Heart right ventricle (tissue), 16 donors: ENCODE measurements at regions not wholly inside any gene's neighbourhood (a gene's known extent, or its start where the extent isn't known, plus 50 kb on each side); places are given as distances from the start of the nearest gene placed in this dataset.

Source experiments
- ATAC-seq, 8 donors: fragments of 200-7000 bp; cut with Tn5 transposase; one replicate each; pipeline ENCODE4 v1.9.1; 2020; ENCODE audit warnings: mild to moderate bottlenecking in 8 of 8, moderate library complexity in 8 of 8, moderate number of reproducible peaks in 1 of 8
- DNase-seq, 2 donors: peaks; one replicate each; pipeline ENCODE4 v3.0.0-alpha.2; 2020
- H3K27ac ChIP-seq, 10 donors: fragments of 200-600 bp; sonication (generic) in 2 of 10; one replicate each; pipeline versions ENCODE4 v1.5.0 to v1.8.0; 2020 to 2022; ENCODE audit warnings: mild to moderate bottlenecking in 3 of 10
- H3K27me3 ChIP-seq, 7 donors: fragments of 200-600 bp; one replicate each; pipeline ENCODE4 v1.8.0; 2021 to 2022; ENCODE audit warnings: mild to moderate bottlenecking in 2 of 7
- H3K36me3 ChIP-seq, 9 donors: fragments of 200-600 bp; sonication (generic) in 1 of 9; one replicate each; pipeline versions ENCODE4 v1.5.0 to v1.8.0; 2020 to 2022; ENCODE audit warnings: mild to moderate bottlenecking in 2 of 9
- H3K4me1 ChIP-seq, 9 donors: fragments of 200-600 bp; sonication (generic) in 1 of 9; one replicate each; pipeline versions ENCODE4 v1.5.0 to v1.8.0; 2020 to 2022; ENCODE audit warnings: mild to moderate bottlenecking in 4 of 9
- H3K4me3 ChIP-seq, 10 donors: fragments of 200-600 bp; sonication (generic) in 2 of 10; one replicate each; pipeline versions ENCODE4 v1.5.0 to v1.8.0; 2020 to 2022; ENCODE audit warnings: mild to moderate bottlenecking in 7 of 10, moderate library complexity in 2 of 10
- H3K9me3 ChIP-seq, 11 donors: fragments of 200-600 bp in 10 of 11; sonication (generic) in 2 of 11; one replicate each; pipeline versions ENCODE4 v1.5.0 to v1.8.0; 2013 to 2022; ENCODE audit warnings: mild to moderate bottlenecking in 2 of 11, control low read depth in 1 of 11, moderate library complexity in 1 of 11
- WGBS, 2 donors: extraction: QIAGEN DNeasy Blood & Tissue Kit; methylation state at CpG; one replicate each; pipeline ENCODE4 v1.1.7; 2013; ENCODE audit warnings: inconsistent platforms in 1 of 2; 5-methylcytosine and 5-hydroxymethylcytosine counted together
- intact Hi-C, 10 donors: fragments of 100-400 bp; cut with DNase I; formaldehyde crosslinking; loops; one replicate each; pipeline versions ENCODE4 v1.11.1 to v1.14.2; 2022
- TF ChIP-seq, protein P1 (sequence below), 9 donors: fragments of 200-600 bp; sonication (generic) in 2 of 9; IDR thresholded peaks; one replicate each; pipeline versions ENCODE4 v1.5.0 to v1.8.0; 2021 to 2022; ENCODE audit warnings: antibody characterized with exemption in 9 of 9, mild to moderate bottlenecking in 5 of 9, moderate library complexity in 1 of 9
- donor health status: Arrhythmogenic right ventricular cardiomyopathy.
- donor health status: ischemic (EF 13 %, LVEDD 7.1; RV severe dilation, severe dysfunction).
- donor health status: healthy with polysubstance abuse.
- donor health status: DM: no; HTN: yes; CAD: no.
- donor health status: DM: no; HTN: no; CAD: no.
- donor health status: ischemic (EF 25% LVEDD 6.9; RV normal size, moderate dysfunction).
- donor health status: ischemic (EF 25% LVEDD 5.7; RV mildly dilated, moderate dysfunction).
- donor health status: healthy.
- donor health status: DM: yes; HTN: yes; CAD: no.
- donor health status: Ischemic cardiomyopathy.
- donor health status: ischemic (EF 35%, LVEDD 5.7; RV mildly dilated, moderate dysfunction).
- donor health status: nonischemic (EF 11% LVEDD 7.7; RV severe dilation, severe dysfunction).
- donor health status: DM: yes; HTN: yes; CAD: no.
- donor health status: PGD.
- donor health status: ischemic (EF 29% LVEDD 5.4; RV normal size, mild dysfunction).
- donor health status: nonischemic (EF 23%, LVEDD 6.1; RV moderate dilation, normal function).

GRCh38 chr2:65539633-65540032 lies 107.2 kb upstream of the SPRED2 start:
- no peaks in the 10 kb centered on the region for H3K9me3 ChIP-seq
- no peak for ATAC-seq
- H3K27me3 ChIP-seq, result no peaks in the 10 kb centered on the region
- H3K4me1 ChIP-seq, result no peaks in the 10 kb centered on the region
- intact Hi-C loops, result no loop called here
- H3K36me3 ChIP-seq, result no peaks in the 10 kb centered on the region
- TF ChIP-seq, protein P1, sequence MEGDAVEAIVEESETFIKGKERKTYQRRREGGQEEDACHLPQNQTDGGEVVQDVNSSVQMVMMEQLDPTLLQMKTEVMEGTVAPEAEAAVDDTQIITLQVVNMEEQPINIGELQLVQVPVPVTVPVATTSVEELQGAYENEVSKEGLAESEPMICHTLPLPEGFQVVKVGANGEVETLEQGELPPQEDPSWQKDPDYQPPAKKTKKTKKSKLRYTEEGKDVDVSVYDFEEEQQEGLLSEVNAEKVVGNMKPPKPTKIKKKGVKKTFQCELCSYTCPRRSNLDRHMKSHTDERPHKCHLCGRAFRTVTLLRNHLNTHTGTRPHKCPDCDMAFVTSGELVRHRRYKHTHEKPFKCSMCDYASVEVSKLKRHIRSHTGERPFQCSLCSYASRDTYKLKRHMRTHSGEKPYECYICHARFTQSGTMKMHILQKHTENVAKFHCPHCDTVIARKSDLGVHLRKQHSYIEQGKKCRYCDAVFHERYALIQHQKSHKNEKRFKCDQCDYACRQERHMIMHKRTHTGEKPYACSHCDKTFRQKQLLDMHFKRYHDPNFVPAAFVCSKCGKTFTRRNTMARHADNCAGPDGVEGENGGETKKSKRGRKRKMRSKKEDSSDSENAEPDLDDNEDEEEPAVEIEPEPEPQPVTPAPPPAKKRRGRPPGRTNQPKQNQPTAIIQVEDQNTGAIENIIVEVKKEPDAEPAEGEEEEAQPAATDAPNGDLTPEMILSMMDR (IDR thresholded peaks at IDR 0.05), result no peak
- 62 to 67% methylated on average over 4 of the region's 4 CpGs for WGBS, 2 donors
- H3K4me3 ChIP-seq, result no peak overlapping the region
- no peak overlapping the region for H3K27ac ChIP-seq
- no peak for DNase-seq

DNA sequence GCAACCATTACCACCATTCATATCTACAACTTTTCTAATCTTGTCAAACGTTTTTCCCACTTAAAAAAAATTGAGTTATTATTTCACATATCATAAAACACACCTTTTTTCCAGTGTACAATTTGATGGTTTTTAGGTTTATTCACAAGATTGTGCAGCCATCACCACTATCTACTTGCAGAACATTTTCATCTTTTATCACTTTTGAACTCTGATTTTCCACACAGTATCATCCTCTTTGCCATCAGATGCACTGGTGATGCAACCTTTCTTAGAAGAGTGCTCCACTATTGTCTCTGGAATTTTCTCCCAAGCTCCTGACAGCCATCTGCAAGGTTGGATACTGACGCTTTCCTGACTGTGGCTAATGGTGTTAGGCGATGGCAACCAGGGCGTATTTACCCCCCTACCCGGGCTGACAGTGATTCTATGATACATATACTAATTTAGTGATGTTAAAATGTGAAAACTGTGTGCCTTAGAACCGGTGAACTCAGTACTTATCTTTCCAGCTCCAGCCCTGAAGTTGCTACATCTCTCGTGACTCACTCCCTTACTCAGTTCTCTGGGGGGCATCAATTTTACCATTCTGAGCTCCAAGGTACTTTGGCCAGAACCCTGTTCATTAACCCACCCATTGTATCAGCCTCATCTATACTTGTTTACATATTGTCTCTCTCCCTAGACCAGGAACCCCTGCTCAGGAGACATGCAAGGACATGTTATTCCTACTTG lies 105.4 kb upstream of the SPRED2 start:
- H3K27me3 ChIP-seq, result no peaks in the 10 kb centered on the region
- DNase-seq (no peak), ATAC-seq (no peak)
- H3K27ac ChIP-seq, result no peak overlapping the region
- no peaks in the 10 kb centered on the region for H3K4me1 ChIP-seq
- 86 to 89% methylated on average over 7 of the region's 7 CpGs for WGBS, 2 donors
- TF ChIP-seq, protein P1 (IDR thresholded peaks at IDR 0.05), result no peak
- intact Hi-C loops, result no loop called here
- no peaks in the 10 kb centered on the region for H3K36me3 ChIP-seq
- H3K4me3 ChIP-seq, result no peak overlapping the region
- no peaks in the 10 kb centered on the region for H3K9me3 ChIP-seq

DNA sequence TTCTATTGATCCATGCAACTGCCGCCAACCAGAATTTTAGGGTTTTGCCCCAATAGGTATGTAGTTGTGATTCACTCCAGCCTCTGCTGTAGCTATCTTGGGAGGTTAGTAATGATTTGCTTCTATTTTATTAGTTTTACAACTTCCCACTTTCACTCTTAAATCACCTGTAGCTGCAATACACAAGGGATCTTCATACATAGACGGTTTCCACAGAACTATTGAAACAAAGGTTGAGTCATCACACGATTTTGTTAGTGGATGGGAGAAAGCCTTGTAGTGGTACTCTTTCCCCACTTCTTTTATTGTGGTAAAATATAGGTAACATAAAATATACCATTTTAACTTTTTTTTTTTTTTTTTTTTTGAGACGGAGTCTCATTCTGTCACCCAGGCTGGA lies 104.2 kb upstream of the SPRED2 start:
- Histone ChIP-seq H3K4me3 (no peak overlapping the region), H3K4me1 (no peaks in the 10 kb centered on the region), H3K36me3 (no peaks in the 10 kb centered on the region), H3K9me3 (no peaks in the 10 kb centered on the region), H3K27me3 (no peaks in the 10 kb centered on the region), H3K27ac (no peak overlapping the region)
- intact Hi-C loops, result no loop called here
- TF ChIP-seq, protein P1 (IDR thresholded peaks at IDR 0.05), result no peak
- ATAC-seq (no peak), DNase-seq (no peak)
- 91 to 96% methylated on average over 4 of the region's 4 CpGs for WGBS, 2 donors

GRCh38 chr2:65532937-65533336 lies 100.5 kb upstream of the SPRED2 start:
- intact Hi-C loops, result no loop called here
- Histone ChIP-seq H3K9me3 (no peaks in the 10 kb centered on the region), H3K4me1 (peaks cover 0 to under 1% (median 0%) of the 10 kb centered on the region in 9 donors), H3K4me3 (no peak overlapping the region), H3K27ac (no peak overlapping the region), H3K36me3 (no peaks in the 10 kb centered on the region), H3K27me3 (no peaks in the 10 kb centered on the region)
- 95 to 96% methylated on average over 4 of the region's 4 CpGs for WGBS, 2 donors
- no peak for DNase-seq
- TF ChIP-seq, protein P1 (IDR thresholded peaks at IDR 0.05), result no peak
- no peak for ATAC-seq
